ENCODE measurements at regions not wholly inside any gene's neighbourhood (a gene's known extent, or its start where the extent isn't known, plus 50 kb on each side); places are given as distances from the start of the nearest gene placed in this dataset.

DNA sequence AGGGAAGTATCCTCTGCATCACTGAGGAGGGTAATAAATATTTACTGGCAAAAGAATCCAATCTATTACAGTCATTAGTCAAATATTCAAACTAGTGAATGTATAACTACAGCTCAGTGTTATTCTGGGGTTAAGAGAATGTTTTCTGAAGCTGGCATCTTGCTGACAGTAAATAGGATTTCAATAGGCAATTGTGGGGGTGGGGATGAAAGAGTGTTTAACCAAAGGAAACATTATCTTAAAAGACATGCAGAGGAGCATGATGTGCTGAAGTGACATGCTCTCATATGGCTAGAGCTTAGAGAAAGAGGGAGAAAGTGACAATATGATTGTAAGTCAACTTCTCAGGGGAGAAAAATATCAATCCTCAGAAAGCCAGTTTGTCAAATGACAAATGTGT is 618.4 kb upstream of the RIOK2 start:
- Histone ChIP-seq H3K4me1 (ENCODE audit: control insufficient read depth, insufficient read depth, low read length) (no peaks in the 10 kb centered on the region), H3K4me3 (ENCODE audit: low read depth, low read length) (no peak overlapping the region), H3K9me3 (ENCODE audit: control insufficient read depth, insufficient read depth, low read depth, low read length) (no peaks in the 10 kb centered on the region), H3K36me3 (ENCODE audit: control insufficient read depth in 2 of 2, insufficient read depth in 1 of 2, low read length in 2 of 2) (no peaks in the 10 kb centered on the region), H3K27ac (ENCODE audit: extremely low read depth, low read depth, low read length) (no peak overlapping the region)
- POLR2A ChIA-PET: no interaction called here
- CTCF ChIA-PET: no interaction called here
- TF ChIP-seq ZNF544 (tag by site-specific recombination; IDR thresholded peaks at IDR 0.05): no peak
- TF ChIP-seq ZFP69B (tag by site-specific recombination; IDR thresholded peaks at IDR 0.05): no peak
- TF ChIP-seq, protein P1, sequence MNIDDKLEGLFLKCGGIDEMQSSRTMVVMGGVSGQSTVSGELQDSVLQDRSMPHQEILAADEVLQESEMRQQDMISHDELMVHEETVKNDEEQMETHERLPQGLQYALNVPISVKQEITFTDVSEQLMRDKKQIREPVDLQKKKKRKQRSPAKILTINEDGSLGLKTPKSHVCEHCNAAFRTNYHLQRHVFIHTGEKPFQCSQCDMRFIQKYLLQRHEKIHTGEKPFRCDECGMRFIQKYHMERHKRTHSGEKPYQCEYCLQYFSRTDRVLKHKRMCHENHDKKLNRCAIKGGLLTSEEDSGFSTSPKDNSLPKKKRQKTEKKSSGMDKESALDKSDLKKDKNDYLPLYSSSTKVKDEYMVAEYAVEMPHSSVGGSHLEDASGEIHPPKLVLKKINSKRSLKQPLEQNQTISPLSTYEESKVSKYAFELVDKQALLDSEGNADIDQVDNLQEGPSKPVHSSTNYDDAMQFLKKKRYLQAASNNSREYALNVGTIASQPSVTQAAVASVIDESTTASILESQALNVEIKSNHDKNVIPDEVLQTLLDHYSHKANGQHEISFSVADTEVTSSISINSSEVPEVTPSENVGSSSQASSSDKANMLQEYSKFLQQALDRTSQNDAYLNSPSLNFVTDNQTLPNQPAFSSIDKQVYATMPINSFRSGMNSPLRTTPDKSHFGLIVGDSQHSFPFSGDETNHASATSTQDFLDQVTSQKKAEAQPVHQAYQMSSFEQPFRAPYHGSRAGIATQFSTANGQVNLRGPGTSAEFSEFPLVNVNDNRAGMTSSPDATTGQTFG (tag by site-specific recombination; IDR thresholded peaks at IDR 0.05; ENCODE audit: borderline replicate concordance): no peak
- TF ChIP-seq ZNF157 (tag by site-specific recombination; IDR thresholded peaks at IDR 0.05): no peak
- TF ChIP-seq HOXD13 (CRISPR knock-in tag; IDR thresholded peaks at IDR 0.05; ENCODE audit: borderline replicate concordance): no peak

DNA sequence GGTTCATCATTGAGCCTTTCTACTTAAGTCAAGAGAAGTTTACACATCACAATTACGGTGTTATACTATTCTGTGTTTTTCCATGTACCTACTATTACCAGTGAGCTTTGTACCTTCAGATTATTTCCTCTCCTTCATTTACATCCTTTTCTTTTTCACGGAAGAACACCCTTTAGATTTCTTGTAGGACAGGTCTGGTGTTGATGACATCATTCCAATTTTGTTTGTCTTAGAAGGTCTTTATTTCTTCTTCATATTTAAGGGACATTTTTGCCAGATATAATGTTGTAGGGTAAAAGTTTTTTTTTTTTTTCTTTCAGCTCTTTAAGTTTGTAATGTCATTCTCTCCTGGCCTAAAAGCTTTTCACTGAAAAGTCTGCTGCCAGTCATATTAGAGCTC is 637.1 kb upstream of the RIOK2 start:
- Histone ChIP-seq H3K4me1 (ENCODE audit: control insufficient read depth, insufficient read depth, low read length) (no peaks in the 10 kb centered on the region), H3K4me3 (ENCODE audit: low read depth, low read length) (no peak overlapping the region), H3K27ac (ENCODE audit: extremely low read depth, low read depth, low read length) (no peak overlapping the region), H3K9me3 (ENCODE audit: control insufficient read depth, insufficient read depth, low read depth, low read length) (no peaks in the 10 kb centered on the region), H3K36me3 (ENCODE audit: control insufficient read depth in 2 of 2, insufficient read depth in 1 of 2, low read length in 2 of 2) (no peaks in the 10 kb centered on the region)
- CTCF ChIA-PET: no interaction called here
- TF ChIP-seq, protein P2, sequence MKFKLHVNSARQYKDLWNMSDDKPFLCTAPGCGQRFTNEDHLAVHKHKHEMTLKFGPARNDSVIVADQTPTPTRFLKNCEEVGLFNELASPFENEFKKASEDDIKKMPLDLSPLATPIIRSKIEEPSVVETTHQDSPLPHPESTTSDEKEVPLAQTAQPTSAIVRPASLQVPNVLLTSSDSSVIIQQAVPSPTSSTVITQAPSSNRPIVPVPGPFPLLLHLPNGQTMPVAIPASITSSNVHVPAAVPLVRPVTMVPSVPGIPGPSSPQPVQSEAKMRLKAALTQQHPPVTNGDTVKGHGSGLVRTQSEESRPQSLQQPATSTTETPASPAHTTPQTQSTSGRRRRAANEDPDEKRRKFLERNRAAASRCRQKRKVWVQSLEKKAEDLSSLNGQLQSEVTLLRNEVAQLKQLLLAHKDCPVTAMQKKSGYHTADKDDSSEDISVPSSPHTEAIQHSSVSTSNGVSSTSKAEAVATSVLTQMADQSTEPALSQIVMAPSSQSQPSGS (tag by site-specific recombination; IDR thresholded peaks at IDR 0.05; ENCODE audit: low read depth): peak; percentile 50; the same call in 1 of the 2 replicates
- TF ChIP-seq, protein P3, sequence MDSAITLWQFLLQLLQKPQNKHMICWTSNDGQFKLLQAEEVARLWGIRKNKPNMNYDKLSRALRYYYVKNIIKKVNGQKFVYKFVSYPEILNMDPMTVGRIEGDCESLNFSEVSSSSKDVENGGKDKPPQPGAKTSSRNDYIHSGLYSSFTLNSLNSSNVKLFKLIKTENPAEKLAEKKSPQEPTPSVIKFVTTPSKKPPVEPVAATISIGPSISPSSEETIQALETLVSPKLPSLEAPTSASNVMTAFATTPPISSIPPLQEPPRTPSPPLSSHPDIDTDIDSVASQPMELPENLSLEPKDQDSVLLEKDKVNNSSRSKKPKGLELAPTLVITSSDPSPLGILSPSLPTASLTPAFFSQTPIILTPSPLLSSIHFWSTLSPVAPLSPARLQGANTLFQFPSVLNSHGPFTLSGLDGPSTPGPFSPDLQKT (IDR thresholded peaks at IDR 0.05; ENCODE audit: borderline replicate concordance, low read depth, low read length): no peak
- POLR2A ChIA-PET: no interaction called here

DNA sequence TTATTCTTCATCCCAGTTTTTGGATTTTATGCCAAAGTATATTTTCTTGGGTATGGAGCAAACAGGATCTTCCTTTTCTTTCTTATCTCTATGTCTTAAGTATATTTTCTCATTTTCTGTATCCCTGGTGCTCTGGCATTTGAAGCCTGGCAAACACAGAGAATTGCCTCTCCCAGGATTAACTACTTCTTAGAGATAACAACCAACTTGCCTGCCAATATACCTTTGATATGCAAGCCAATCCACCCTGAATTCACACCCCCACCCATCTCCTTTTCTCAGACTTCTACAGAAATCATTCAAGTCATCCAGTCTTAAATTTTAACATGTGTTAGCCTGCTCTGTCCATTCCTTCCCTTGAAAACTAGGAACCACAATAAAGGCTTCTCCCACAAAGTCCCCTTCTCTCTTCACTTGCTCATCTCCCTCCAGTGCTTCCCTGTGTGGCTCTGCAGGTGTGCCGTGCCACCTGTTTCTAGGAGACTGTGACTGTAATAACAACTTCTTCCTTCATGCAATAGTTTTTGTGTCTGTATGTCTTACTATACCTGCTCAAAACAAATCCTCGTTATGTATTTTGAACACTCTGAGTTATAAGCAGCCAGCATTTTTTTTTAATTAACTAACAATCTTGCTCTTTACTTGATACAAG is 649.7 kb upstream of the RIOK2 start:
- Histone ChIP-seq H3K9me3 (ENCODE audit: control insufficient read depth, insufficient read depth, low read depth, low read length) (no peaks in the 10 kb centered on the region), H3K4me3 (ENCODE audit: low read depth, low read length) (no peak overlapping the region), H3K27ac (ENCODE audit: extremely low read depth, low read depth, low read length) (no peak overlapping the region), H3K4me1 (ENCODE audit: control insufficient read depth, insufficient read depth, low read length) (no peaks in the 10 kb centered on the region; the same call in 1 of the 2 replicates), H3K36me3 (ENCODE audit: control insufficient read depth in 2 of 2, insufficient read depth in 1 of 2, low read length in 2 of 2) (no peaks in the 10 kb centered on the region)
- POLR2A ChIA-PET: no interaction called here
- CTCF ChIA-PET: no interaction called here
- TF ChIP-seq, protein P4, sequence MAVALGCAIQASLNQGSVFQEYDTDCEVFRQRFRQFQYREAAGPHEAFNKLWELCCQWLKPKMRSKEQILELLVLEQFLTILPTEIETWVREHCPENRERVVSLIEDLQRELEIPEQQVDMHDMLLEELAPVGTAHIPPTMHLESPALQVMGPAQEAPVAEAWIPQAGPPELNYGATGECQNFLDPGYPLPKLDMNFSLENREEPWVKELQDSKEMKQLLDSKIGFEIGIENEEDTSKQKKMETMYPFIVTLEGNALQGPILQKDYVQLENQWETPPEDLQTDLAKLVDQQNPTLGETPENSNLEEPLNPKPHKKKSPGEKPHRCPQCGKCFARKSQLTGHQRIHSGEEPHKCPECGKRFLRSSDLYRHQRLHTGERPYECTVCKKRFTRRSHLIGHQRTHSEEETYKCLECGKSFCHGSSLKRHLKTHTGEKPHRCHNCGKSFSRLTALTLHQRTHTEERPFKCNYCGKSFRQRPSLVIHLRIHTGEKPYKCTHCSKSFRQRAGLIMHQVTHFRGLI (tag by site-specific recombination; IDR thresholded peaks at IDR 0.05): no peak
- no peak for TF ChIP-seq YY2 (tag by site-specific recombination; IDR thresholded peaks at IDR 0.05)
- TF ChIP-seq ZNF558 (tag by site-specific recombination; IDR thresholded peaks at IDR 0.05): no peak
- TF ChIP-seq KLF8 (tag by site-specific recombination; IDR thresholded peaks at IDR 0.05): no peak
- TF ChIP-seq ZNF202 (tag by site-specific recombination; IDR thresholded peaks at IDR 0.05; ENCODE audit: borderline replicate concordance): no peak
- TF ChIP-seq ZNF549 (tag by site-specific recombination; IDR thresholded peaks at IDR 0.05): no peak
- no peak for TF ChIP-seq ZBTB8A (tag by site-specific recombination; IDR thresholded peaks at IDR 0.05)
- no peak for TF ChIP-seq ZBTB1 (tag by site-specific recombination; IDR thresholded peaks at IDR 0.05)
